Lower leg skin (tissue), 4 donors: ENCODE measurements at regions not wholly inside any gene's neighbourhood (a gene's known extent, or its start where the extent isn't known, plus 50 kb on each side); places are given as distances from the start of the nearest gene placed in this dataset.

Source experiments
- DNase-seq, 2 donors: peaks; one replicate each; pipeline ENCODE4 v3.0.0-alpha.2; 2019; ENCODE audit warnings: low spot score in 2 of 2
- H3K4me3 ChIP-seq: fragments of 200-600 bp; sonication (generic); 2 replicates; pipeline ENCODE4 v1.5.1; 2017; ENCODE audit warnings: mild to moderate bottlenecking, low read depth; ENCODE audit not compliant: poor library complexity, severe bottlenecking
- CTCF ChIP-seq, 3 donors: fragments of 450-650 bp; IDR thresholded peaks; one replicate each; pipeline ENCODE4 v1.5.1; 2016; ENCODE audit warnings: antibody characterized with exemption in 3 of 3, mild to moderate bottlenecking in 3 of 3, moderate library complexity in 2 of 3
- POLR2A ChIP-seq, 2 donors: fragments of 450-650 bp; IDR thresholded peaks; one replicate each; pipeline ENCODE4 v1.6.1; 2016 to 2017; ENCODE audit warnings: antibody characterized with exemption in 2 of 2, mild to moderate bottlenecking in 1 of 2, moderate library complexity in 1 of 2
- WGBS, 2 donors: methylation state at CpG; one replicate each; pipeline ENCODE4 v1.1.5; 2018; 5-methylcytosine and 5-hydroxymethylcytosine counted together
- intact Hi-C: fragments of 100-400 bp; cut with DNase I; formaldehyde crosslinking; loops from one replicate; pipeline ENCODE4 v1.15.0; 2023; ENCODE audit warnings: low total_unique reads

DNA sequence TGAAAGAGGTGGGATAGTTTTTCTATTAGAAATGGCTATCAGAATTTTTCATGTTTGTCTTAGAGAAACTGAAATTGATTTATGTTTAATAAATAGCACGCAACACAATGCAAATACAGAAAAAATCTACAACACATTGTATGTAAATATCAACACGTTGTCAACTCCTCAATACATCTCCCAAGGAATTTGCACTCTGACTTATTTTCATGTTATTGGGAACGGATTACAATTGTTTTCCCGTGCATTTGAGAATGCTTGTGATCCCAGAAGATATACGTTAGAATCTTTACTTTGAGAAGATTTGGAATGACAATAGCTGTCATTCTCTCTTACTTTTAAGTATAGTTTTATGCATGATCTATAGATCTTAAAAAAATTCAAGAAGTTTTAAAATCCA is 313.8 kb upstream of the AKR1E2 start:
- no peak for DNase-seq
- TF ChIP-seq POLR2A (IDR thresholded peaks at IDR 0.05) (no peak), CTCF (IDR thresholded peaks at IDR 0.05) (no peak)
- intact Hi-C loops, result loop anchor here (10.0 kb wide), 1 partner anchor 243 kb away; no protein-coding TSS in a partner anchor
- no peak overlapping the region for H3K4me3 ChIP-seq
- 81 to 84% methylated on average over 5 of the region's 5 CpGs for WGBS, 2 donors

DNA sequence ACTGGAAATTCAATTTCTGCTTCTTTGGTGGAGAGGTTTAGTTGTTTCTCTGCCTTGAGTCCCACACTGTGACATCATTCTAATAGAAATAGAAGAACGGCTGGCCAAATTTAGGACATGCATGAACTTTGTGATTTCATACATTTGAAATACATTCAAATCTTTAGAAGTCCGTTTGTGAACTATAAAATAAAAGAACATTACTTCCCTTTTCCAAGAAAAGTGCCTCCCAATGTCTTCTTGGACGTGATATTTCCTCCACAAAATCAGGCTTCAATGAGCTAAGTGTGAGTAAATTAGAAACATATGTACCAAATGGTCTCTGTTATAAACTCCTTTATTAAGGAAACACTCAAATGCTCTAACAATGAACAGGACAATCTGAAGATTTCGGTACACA is 314.5 kb upstream of the AKR1E2 start:
- TF ChIP-seq CTCF (IDR thresholded peaks at IDR 0.05) (no peak), POLR2A (IDR thresholded peaks at IDR 0.05) (no peak)
- intact Hi-C loops, result loop anchor here (10.0 kb wide), 1 partner anchor 243 kb away; no protein-coding TSS in a partner anchor
- H3K4me3 ChIP-seq, result no peak overlapping the region
- DNase-seq, result no peak
- WGBS, 2 donors, result 35% methylated on average over 4 of the region's 4 CpGs

DNA sequence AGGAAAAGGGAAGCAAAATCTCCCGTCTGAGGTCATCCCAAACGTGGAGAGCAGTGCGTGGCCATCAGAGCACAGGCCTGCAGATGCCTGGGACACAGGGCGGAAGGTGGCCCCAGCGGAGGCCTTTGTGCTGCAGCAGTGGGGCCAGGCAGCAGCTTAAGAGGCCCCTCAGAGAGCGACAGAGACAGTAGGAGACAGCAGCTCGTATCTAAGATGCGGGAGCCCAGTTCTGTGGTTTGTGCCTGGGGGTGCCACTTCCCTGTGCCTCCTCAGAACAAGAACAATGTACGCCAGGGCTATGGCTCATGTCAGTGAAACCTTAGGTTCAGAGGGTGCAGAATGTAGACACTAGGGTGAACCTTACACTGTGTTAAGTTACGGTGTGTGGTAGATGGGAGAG is 316.6 kb upstream of the AKR1E2 start:
- TF ChIP-seq POLR2A (IDR thresholded peaks at IDR 0.05) (no peak), CTCF (IDR thresholded peaks at IDR 0.05) (no peak)
- intact Hi-C loops, result no loop called here
- no peak for DNase-seq
- WGBS, 2 donors, result 87 to 96% methylated on average over 10 of the region's 10 CpGs
- no peak overlapping the region for H3K4me3 ChIP-seq

DNA sequence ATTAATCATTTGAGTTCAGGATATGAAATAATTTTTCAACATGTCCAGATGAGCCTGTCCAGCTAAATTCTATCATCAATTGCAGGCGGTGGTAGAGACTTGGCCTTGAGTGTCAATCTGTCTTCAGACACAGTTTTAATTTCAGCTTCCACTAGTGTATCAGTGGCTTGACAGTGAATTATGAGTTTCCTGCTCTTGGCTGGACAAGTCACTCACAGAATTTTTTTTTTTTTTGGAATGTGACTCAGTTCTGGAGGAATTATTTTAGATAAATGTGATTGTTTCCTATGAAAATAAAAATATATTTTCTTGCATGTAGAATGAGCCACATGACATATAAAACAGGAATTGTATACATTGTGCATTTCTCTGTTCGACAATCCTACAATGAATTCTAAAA is 319.9 kb upstream of the AKR1E2 start:
- TF ChIP-seq CTCF (IDR thresholded peaks at IDR 0.05) (no peak), POLR2A (IDR thresholded peaks at IDR 0.05) (no peak)
- 90 to 94% methylated on average over 2 of the region's 2 CpGs for WGBS, 2 donors
- no peak overlapping the region for H3K4me3 ChIP-seq
- intact Hi-C loops, result no loop called here
- DNase-seq, result no peak

GRCh38 chr10:4504550-4504949 is 321.5 kb upstream of the AKR1E2 start:
- no peak for DNase-seq
- intact Hi-C loops, result no loop called here
- H3K4me3 ChIP-seq, result no peak overlapping the region
- WGBS, 2 donors, result 95% methylated on average over 5 of the region's 5 CpGs
- TF ChIP-seq POLR2A (IDR thresholded peaks at IDR 0.05), result no peak
- TF ChIP-seq CTCF (IDR thresholded peaks at IDR 0.05), result no peak

GRCh38 chr10:4503076-4503475 is 322.9 kb upstream of the AKR1E2 start:
- intact Hi-C loops, result no loop called here
- 93 to 99% methylated on average over 2 of the region's 2 CpGs for WGBS, 2 donors
- H3K4me3 ChIP-seq, result no peak overlapping the region
- no peak for DNase-seq
- TF ChIP-seq CTCF (IDR thresholded peaks at IDR 0.05) (no peak), POLR2A (IDR thresholded peaks at IDR 0.05) (no peak)
